ENCODE measurements at regions not wholly inside any gene's neighbourhood (a gene's known extent, or its start where the extent isn't known, plus 50 kb on each side); places are given as distances from the start of the nearest gene placed in this dataset.

DNA sequence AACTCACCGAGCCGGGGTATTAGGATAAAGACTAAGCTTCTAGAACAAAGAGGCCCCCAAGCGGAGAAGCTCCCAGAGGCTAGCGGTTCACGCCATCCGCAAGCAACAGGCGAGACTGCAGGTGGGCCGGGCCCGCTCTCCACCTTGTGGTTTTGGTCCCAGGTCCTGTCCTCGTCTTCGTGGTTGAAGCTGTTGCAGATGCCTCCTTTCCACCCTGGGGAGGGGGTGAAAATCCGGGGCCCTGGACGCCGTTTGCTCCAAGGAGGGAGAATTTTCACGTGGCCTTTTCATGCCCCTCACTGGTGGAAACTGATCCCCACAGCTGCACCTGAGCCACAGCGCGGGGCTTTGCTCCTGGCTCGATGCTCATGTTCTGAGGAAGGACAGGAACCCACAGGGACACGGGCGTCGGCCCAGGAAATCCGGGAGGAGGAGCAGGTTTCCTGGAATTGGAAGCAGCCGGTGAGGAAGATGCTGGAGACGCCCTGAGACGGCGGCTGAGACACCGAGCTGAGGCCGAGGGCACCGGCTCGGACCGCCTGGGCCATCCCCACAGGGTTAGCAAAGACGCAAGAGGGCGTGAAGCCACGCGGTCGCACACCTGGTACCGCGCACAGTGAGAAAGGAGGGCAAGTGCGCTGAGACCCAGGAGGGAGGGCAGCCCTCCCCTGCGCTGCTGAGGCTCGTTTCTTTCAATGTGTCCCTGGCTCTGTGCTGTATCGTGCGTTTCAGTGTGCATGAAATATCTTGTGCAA is 54.7 kb upstream of the SALL3 start:
- Histone ChIP-seq H3K4me3 (ENCODE audit: low read length) (no peak overlapping the region), H3K9me3 (ENCODE audit: control insufficient read depth in 2 of 3, low read length in 3 of 3) (no peaks in the 10 kb centered on the region), H3K27ac (ENCODE audit: low read depth, low read length) (no peak overlapping the region), H3K27me3 (ENCODE audit: control insufficient read depth in 2 of 2, insufficient read depth in 2 of 2, low read length in 2 of 2) (no peaks in the 10 kb centered on the region), H3K4me1 (ENCODE audit: control insufficient read depth in 2 of 2, insufficient read depth in 2 of 2, low read length in 2 of 2) (no peaks in the 10 kb centered on the region), H3K36me3 (ENCODE audit: control insufficient read depth in 2 of 3, insufficient read depth in 3 of 3, low read length in 3 of 3) (no peaks in the 10 kb centered on the region)
- H3K36me3 Mint-ChIP-seq: no peaks in the 10 kb centered on the region
- intact Hi-C loops (cut with micrococcal nuclease): no loop called here
- H3K9me3 Mint-ChIP-seq: peaks cover 0 to 1% (median 0%) of the 10 kb centered on the region in 11 donors
- H3K4me1 Mint-ChIP-seq: no peaks in the 10 kb centered on the region
- peaks cover 0 to 5% (median 0%) of the 10 kb centered on the region in 5 donors for H3K27me3 Mint-ChIP-seq
- POLR2A ChIA-PET: no interaction called here
- no peak for ATAC-seq
- DNase-seq: no peak
- CTCF ChIA-PET: no interaction called here
- no peak overlapping the region for H3K4me3 Mint-ChIP-seq
- H3K27ac Mint-ChIP-seq: no peak overlapping the region

- ATAC-seq (no peak), DNase-seq (no peak)
- Mint-ChIP-seq H3K27me3 (peaks cover 0 to 5% (median 0%) of the 10 kb centered on the region in 5 donors), H3K36me3 (no peaks in the 10 kb centered on the region), H3K4me3 (no peak overlapping the region), H3K9me3 (peaks cover 0 to 1% (median 0%) of the 10 kb centered on the region in 11 donors), H3K27ac (no peak overlapping the region), H3K4me1 (no peaks in the 10 kb centered on the region)
- CTCF ChIA-PET: no interaction called here
- POLR2A ChIA-PET: no interaction called here
- H3K27me3 ChIP-seq (ENCODE audit: control insufficient read depth in 2 of 2, insufficient read depth in 2 of 2, low read length in 2 of 2): no peaks in the 10 kb centered on the region
- H3K36me3 ChIP-seq (ENCODE audit: control insufficient read depth in 2 of 3, insufficient read depth in 3 of 3, low read length in 3 of 3): no peaks in the 10 kb centered on the region
- H3K4me1 ChIP-seq (ENCODE audit: control insufficient read depth in 2 of 2, insufficient read depth in 2 of 2, low read length in 2 of 2): no peaks in the 10 kb centered on the region
- intact Hi-C loops (cut with micrococcal nuclease): no loop called here
- no peak overlapping the region for H3K27ac ChIP-seq (ENCODE audit: low read depth, low read length)
- H3K4me3 ChIP-seq (ENCODE audit: low read length): no peak overlapping the region
- H3K9me3 ChIP-seq (ENCODE audit: control insufficient read depth in 2 of 3, low read length in 3 of 3): no peaks in the 10 kb centered on the region
Measured at GRCh38 chr18:78925557-78926242, 53.9 kb upstream of the SALL3 start.

GRCh38 chr18:78926243-78926615 is 53.4 kb upstream of the SALL3 start:
- peaks cover 0 to 1% (median 0%) of the 10 kb centered on the region in 11 donors for H3K9me3 Mint-ChIP-seq
- POLR2A ChIA-PET: no interaction called here
- no peaks in the 10 kb centered on the region for H3K27me3 ChIP-seq (ENCODE audit: control insufficient read depth in 2 of 2, insufficient read depth in 2 of 2, low read length in 2 of 2)
- no peaks in the 10 kb centered on the region for H3K4me1 ChIP-seq (ENCODE audit: control insufficient read depth in 2 of 2, insufficient read depth in 2 of 2, low read length in 2 of 2)
- no peaks in the 10 kb centered on the region for H3K36me3 ChIP-seq (ENCODE audit: control insufficient read depth in 2 of 3, insufficient read depth in 3 of 3, low read length in 3 of 3)
- CTCF ChIA-PET: no interaction called here
- DNase-seq: no peak
- no peaks in the 10 kb centered on the region for H3K4me1 Mint-ChIP-seq
- peaks cover 0 to 5% (median 0%) of the 10 kb centered on the region in 5 donors for H3K27me3 Mint-ChIP-seq
- H3K36me3 Mint-ChIP-seq: no peaks in the 10 kb centered on the region
- no peaks in the 10 kb centered on the region for H3K9me3 ChIP-seq (ENCODE audit: control insufficient read depth in 2 of 3, low read length in 3 of 3)
- no peak overlapping the region for H3K27ac ChIP-seq (ENCODE audit: low read depth, low read length)
- H3K4me3 Mint-ChIP-seq: no peak overlapping the region
- H3K4me3 ChIP-seq (ENCODE audit: low read length): no peak overlapping the region
- intact Hi-C loops (cut with micrococcal nuclease): no loop called here
- H3K27ac Mint-ChIP-seq: no peak overlapping the region
- no peak for ATAC-seq

DNA sequence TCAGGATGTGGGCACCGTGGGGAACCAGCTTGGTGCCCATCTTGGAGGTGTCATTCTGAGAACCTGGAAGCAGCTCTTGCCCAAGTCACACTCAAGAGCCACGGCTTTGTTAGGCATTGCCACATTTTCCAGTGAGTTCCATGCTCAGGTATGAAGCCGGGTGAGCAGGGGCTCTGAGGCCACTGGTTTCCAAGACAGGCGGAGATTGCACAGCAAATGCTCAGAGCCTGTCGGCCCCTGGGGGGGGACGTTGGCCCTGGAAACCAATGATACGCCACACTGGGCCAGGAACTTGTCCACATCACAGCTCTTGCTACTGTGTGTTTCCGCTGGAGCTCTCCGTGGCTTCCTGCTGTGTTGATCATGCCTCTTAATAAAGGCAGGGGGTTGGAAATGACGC is 52.5 kb upstream of the SALL3 start:
- CTCF ChIA-PET: no interaction called here
- no peak overlapping the region for H3K27ac Mint-ChIP-seq

DNA sequence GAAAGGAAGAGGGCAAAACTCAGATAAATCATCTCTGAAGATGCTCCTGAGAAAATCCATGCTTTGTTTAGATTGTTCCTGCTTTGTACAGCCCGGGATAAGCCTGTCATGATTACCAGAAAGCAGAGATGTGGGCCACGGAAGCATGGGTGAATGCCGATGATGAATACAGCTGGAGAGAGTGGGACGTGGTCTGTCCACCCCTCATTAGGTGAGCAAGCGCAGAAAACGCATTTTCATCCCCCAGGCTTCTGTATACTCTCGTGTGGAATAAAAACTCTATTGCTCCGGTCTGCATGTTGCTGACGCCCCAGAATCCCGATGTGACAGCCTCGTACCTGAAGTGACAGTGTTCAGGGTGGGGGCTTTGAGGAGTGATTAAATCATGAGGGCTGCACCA is 52.0 kb upstream of the SALL3 start:
- H3K36me3 Mint-ChIP-seq: no peaks in the 10 kb centered on the region
- no peak for DNase-seq
- Histone ChIP-seq H3K27ac (ENCODE audit: low read depth, low read length) (no peak overlapping the region), H3K27me3 (ENCODE audit: control insufficient read depth in 2 of 2, insufficient read depth in 2 of 2, low read length in 2 of 2) (no peaks in the 10 kb centered on the region), H3K9me3 (ENCODE audit: control insufficient read depth in 2 of 3, low read length in 3 of 3) (no peaks in the 10 kb centered on the region), H3K4me3 (ENCODE audit: low read length) (no peak overlapping the region), H3K4me1 (ENCODE audit: control insufficient read depth in 2 of 2, insufficient read depth in 2 of 2, low read length in 2 of 2) (no peaks in the 10 kb centered on the region), H3K36me3 (ENCODE audit: control insufficient read depth in 2 of 3, insufficient read depth in 3 of 3, low read length in 3 of 3) (no peaks in the 10 kb centered on the region)
- no peak for ATAC-seq
- intact Hi-C loops (cut with micrococcal nuclease): no loop called here
- POLR2A ChIA-PET: no interaction called here
- H3K9me3 Mint-ChIP-seq: peaks cover 0 to 1% (median 0%) of the 10 kb centered on the region in 11 donors
- CTCF ChIA-PET: no interaction called here
- H3K27me3 Mint-ChIP-seq: peaks cover 0 to 5% (median 0%) of the 10 kb centered on the region in 5 donors
- H3K4me1 Mint-ChIP-seq: no peaks in the 10 kb centered on the region
- no peak overlapping the region for H3K27ac Mint-ChIP-seq
- H3K4me3 Mint-ChIP-seq: no peak overlapping the region

More for the DNA sequence above, 52.5 kb upstream of the SALL3 start:
- POLR2A ChIA-PET: no interaction called here
- no peaks in the 10 kb centered on the region for H3K36me3 ChIP-seq (ENCODE audit: control insufficient read depth in 2 of 3, insufficient read depth in 3 of 3, low read length in 3 of 3)
- no peaks in the 10 kb centered on the region for H3K36me3 Mint-ChIP-seq
- no peaks in the 10 kb centered on the region for H3K4me1 ChIP-seq (ENCODE audit: control insufficient read depth in 2 of 2, insufficient read depth in 2 of 2, low read length in 2 of 2)
- DNase-seq: no peak
- no peak overlapping the region for H3K4me3 ChIP-seq (ENCODE audit: low read length)
- H3K4me3 Mint-ChIP-seq: no peak overlapping the region
- H3K4me1 Mint-ChIP-seq: no peaks in the 10 kb centered on the region
- H3K27ac ChIP-seq (ENCODE audit: low read depth, low read length): no peak overlapping the region
- intact Hi-C loops (cut with micrococcal nuclease): no loop called here
- peaks cover 0 to 5% (median 0%) of the 10 kb centered on the region in 5 donors for H3K27me3 Mint-ChIP-seq
- no peak for ATAC-seq
- H3K27me3 ChIP-seq (ENCODE audit: control insufficient read depth in 2 of 2, insufficient read depth in 2 of 2, low read length in 2 of 2): no peaks in the 10 kb centered on the region
- H3K9me3 ChIP-seq (ENCODE audit: control insufficient read depth in 2 of 3, low read length in 3 of 3): no peaks in the 10 kb centered on the region
- peaks cover 0 to 1% (median 0%) of the 10 kb centered on the region in 11 donors for H3K9me3 Mint-ChIP-seq

DNA sequence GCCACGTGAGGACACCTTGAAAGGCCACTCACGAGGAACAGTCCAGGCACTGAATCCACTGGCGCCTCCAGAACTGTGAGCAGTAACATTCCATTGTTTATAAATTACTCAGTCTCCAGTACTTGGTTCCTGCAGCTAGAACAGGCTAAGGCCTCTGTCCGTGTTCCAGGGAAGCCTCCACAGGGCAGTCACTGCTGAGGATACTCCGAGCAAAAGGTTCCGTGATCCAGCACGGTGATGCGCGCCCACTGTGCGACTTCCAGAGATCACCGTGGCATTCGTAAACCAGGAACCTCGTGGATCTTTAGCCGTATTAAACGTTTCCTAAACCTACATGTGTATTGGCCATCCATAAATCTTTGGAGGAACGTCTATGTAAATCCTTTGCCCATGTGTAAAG is 51.5 kb upstream of the SALL3 start:
- intact Hi-C loops (cut with micrococcal nuclease): no loop called here

GRCh38 chr18:78929516-78929915 is 50.1 kb upstream of the SALL3 start:
- H3K27me3 Mint-ChIP-seq: peaks cover 0 to 7% (median 0%) of the 10 kb centered on the region in 5 donors
- Histone ChIP-seq H3K9me3 (ENCODE audit: control insufficient read depth in 2 of 3, low read length in 3 of 3) (no peaks in the 10 kb centered on the region), H3K27me3 (ENCODE audit: control insufficient read depth in 2 of 2, insufficient read depth in 2 of 2, low read length in 2 of 2) (no peaks in the 10 kb centered on the region), H3K27ac (ENCODE audit: low read depth, low read length) (no peak overlapping the region), H3K4me1 (ENCODE audit: control insufficient read depth in 2 of 2, insufficient read depth in 2 of 2, low read length in 2 of 2) (no peaks in the 10 kb centered on the region), H3K4me3 (ENCODE audit: low read length) (no peak overlapping the region), H3K36me3 (ENCODE audit: control insufficient read depth in 2 of 3, insufficient read depth in 3 of 3, low read length in 3 of 3) (no peaks in the 10 kb centered on the region)
- ChIA-PET POLR2A (no interaction called here), CTCF (no interaction called here)
- H3K4me3 Mint-ChIP-seq: no peak overlapping the region
- intact Hi-C loops (cut with micrococcal nuclease): no loop called here
- H3K9me3 Mint-ChIP-seq: peaks cover 0 to 1% (median 0%) of the 10 kb centered on the region in 11 donors
- no peak overlapping the region for H3K27ac Mint-ChIP-seq
- DNase-seq (no peak), ATAC-seq (no peak)
- H3K4me1 Mint-ChIP-seq: no peaks in the 10 kb centered on the region
- no peaks in the 10 kb centered on the region for H3K36me3 Mint-ChIP-seq

More for the DNA sequence above, 51.5 kb upstream of the SALL3 start:
- H3K9me3 ChIP-seq (ENCODE audit: control insufficient read depth in 2 of 3, low read length in 3 of 3): no peaks in the 10 kb centered on the region
- ATAC-seq (no peak), DNase-seq (no peak)
- H3K36me3 ChIP-seq (ENCODE audit: control insufficient read depth in 2 of 3, insufficient read depth in 3 of 3, low read length in 3 of 3): no peaks in the 10 kb centered on the region
- Mint-ChIP-seq H3K4me3 (no peak overlapping the region), H3K27ac (no peak overlapping the region), H3K9me3 (peaks cover 0 to 1% (median 0%) of the 10 kb centered on the region in 11 donors), H3K4me1 (no peaks in the 10 kb centered on the region), H3K36me3 (no peaks in the 10 kb centered on the region), H3K27me3 (peaks cover 0 to 5% (median 0%) of the 10 kb centered on the region in 5 donors)
- POLR2A ChIA-PET: no interaction called here
- no peak overlapping the region for H3K4me3 ChIP-seq (ENCODE audit: low read length)
- no peaks in the 10 kb centered on the region for H3K4me1 ChIP-seq (ENCODE audit: control insufficient read depth in 2 of 2, insufficient read depth in 2 of 2, low read length in 2 of 2)
- CTCF ChIA-PET: no interaction called here
- H3K27me3 ChIP-seq (ENCODE audit: control insufficient read depth in 2 of 2, insufficient read depth in 2 of 2, low read length in 2 of 2): no peaks in the 10 kb centered on the region
- no peak overlapping the region for H3K27ac ChIP-seq (ENCODE audit: low read depth, low read length)
